HFFc6 (cell line): ENCODE measurements at regions not wholly inside any gene's neighbourhood (a gene's known extent, or its start where the extent isn't known, plus 50 kb on each side); places are given as distances from the start of the nearest gene placed in this dataset.
A peak's percentile ranks its signal among the peaks of the same experiment; 100 is the strongest.
"Not testable (repeated sequence)": the region's sequence is repeated elsewhere in the genome, so short reads cannot be mapped to it uniquely, and the experiment has no call there.

Experiments
- DNase-seq: peaks from one replicate; pipeline ENCODE4 v3.0.0-alpha.2; 2018
- H3K27ac Mint-ChIP-seq: 2 replicates; pipeline ENCODE4 v1.8.0; 2020; ENCODE audit warnings: mild to moderate bottlenecking, mixed read lengths
- H3K27me3 Mint-ChIP-seq: 2 replicates; pipeline ENCODE4 v1.8.0; 2021; ENCODE audit warnings: mild to moderate bottlenecking, moderate library complexity, mixed read lengths; ENCODE audit not compliant: insufficient read depth
- H3K36me3 Mint-ChIP-seq: 2 replicates; pipeline ENCODE4 v1.8.0; 2021; ENCODE audit warnings: low read depth, mixed read lengths
- H3K4me1 Mint-ChIP-seq: 2 replicates; pipeline ENCODE4 v1.8.0; 2020; ENCODE audit warnings: low read depth, mixed read lengths
- H3K4me3 Mint-ChIP-seq: 2 replicates; pipeline ENCODE4 v1.8.0; 2020; ENCODE audit warnings: mild to moderate bottlenecking, moderate library complexity, mixed read lengths
- H3K9me3 Mint-ChIP-seq: 2 replicates; pipeline ENCODE4 v1.8.0; 2020; ENCODE audit warnings: mild to moderate bottlenecking, mixed read lengths
- TF ChIP-seq, protein P1 (sequence below): fragments of 200-600 bp; sonication (generic); IDR thresholded peaks from 2 replicates; pipeline ENCODE4 v1.5.0; 2021; ENCODE audit warnings: antibody characterized with exemption, mild to moderate bottlenecking

GRCh38 chr11:87628026-87628580, 547.1 kb downstream of the RAB38 start:
- Mint-ChIP-seq H3K27ac (no peak overlapping the region), H3K4me1 (no peaks in the 10 kb centered on the region), H3K4me3 (no peak overlapping the region), H3K9me3 (peaks cover 6% of the 10 kb centered on the region; the same call in 1 of the 2 replicates), H3K36me3 (no peaks in the 10 kb centered on the region), H3K27me3 (no peaks in the 10 kb centered on the region; the same call in 1 of the 2 replicates)
- DNase-seq, result no peak
- TF ChIP-seq, protein P1, sequence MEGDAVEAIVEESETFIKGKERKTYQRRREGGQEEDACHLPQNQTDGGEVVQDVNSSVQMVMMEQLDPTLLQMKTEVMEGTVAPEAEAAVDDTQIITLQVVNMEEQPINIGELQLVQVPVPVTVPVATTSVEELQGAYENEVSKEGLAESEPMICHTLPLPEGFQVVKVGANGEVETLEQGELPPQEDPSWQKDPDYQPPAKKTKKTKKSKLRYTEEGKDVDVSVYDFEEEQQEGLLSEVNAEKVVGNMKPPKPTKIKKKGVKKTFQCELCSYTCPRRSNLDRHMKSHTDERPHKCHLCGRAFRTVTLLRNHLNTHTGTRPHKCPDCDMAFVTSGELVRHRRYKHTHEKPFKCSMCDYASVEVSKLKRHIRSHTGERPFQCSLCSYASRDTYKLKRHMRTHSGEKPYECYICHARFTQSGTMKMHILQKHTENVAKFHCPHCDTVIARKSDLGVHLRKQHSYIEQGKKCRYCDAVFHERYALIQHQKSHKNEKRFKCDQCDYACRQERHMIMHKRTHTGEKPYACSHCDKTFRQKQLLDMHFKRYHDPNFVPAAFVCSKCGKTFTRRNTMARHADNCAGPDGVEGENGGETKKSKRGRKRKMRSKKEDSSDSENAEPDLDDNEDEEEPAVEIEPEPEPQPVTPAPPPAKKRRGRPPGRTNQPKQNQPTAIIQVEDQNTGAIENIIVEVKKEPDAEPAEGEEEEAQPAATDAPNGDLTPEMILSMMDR, result no peak

DNA sequence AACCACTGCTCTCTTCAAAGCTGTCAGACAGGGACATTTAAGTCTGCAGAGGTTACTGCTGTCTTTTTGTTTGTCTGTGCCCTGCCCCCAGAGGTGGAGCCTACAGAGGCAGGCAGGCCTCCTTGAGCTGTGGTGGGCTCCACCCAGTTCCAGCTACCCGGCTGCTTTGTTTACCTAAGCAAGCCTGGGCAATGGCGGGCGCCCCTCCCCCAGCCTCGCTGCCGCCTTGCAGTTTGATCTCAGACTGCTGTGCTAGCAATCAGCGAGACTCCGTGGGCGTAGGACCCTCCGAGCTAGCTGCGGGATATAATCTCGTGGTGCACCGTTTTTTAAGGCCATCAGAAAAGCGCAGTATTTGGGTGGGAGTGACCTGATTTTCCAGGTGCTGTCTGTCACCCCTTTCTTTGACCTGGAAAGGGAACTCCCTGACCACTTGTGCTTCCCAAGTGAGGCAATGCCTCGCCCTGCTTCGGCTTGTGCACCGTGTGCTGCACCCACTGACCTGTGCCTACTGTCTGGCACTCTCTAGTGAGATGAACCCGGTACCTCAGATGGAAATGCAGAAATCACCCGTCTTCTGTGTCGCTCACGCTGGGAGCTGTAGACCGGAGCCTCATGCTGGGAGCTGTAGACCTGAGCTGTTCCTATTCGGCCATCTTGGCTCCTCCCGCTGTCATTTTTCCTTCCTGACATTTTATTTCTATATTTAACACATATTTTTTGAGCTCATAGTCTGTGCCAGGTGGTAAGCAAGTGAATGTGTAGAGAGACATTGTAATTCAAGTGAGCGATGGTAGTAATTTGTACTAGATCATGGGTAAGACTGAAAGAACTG, 551.5 kb downstream of the RAB38 start:
- not testable (repeated sequence) for DNase-seq, H3K27me3 Mint-ChIP-seq, H3K27ac Mint-ChIP-seq, H3K4me1 Mint-ChIP-seq, H3K36me3 Mint-ChIP-seq
- H3K4me3 Mint-ChIP-seq, result peak overlapping the region; percentile 36; the same call in 1 of the 2 replicates
- peaks cover 15% of the 10 kb centered on the region for H3K9me3 Mint-ChIP-seq

DNA sequence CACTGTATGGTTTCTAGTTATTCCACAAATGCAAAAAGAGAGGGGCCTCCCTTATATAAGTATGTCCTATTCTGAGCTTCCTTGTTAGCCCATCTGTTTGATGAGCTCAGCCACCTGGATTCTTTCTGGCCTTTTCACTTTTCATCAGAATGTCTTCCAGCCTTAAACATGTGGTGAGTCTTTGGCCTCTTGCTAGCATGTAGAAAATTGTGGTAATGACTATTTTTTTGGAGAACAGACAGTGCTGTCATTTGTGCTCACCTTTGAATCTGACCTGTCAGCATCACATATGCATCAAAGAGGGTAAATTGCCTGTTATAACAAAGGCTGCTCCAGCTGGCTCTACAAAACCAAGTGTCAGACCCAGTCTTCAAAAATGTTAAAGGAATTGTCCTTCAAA, 558.7 kb downstream of the RAB38 start:
- no peaks in the 10 kb centered on the region for H3K4me1 Mint-ChIP-seq
- no peak for DNase-seq
- no peaks in the 10 kb centered on the region for H3K36me3 Mint-ChIP-seq
- peaks cover 9% of the 10 kb centered on the region; the same call in 1 of the 2 replicates for H3K9me3 Mint-ChIP-seq
- TF ChIP-seq, protein P1, result no peak
- no peak overlapping the region for H3K27ac Mint-ChIP-seq
- H3K27me3 Mint-ChIP-seq, result no peaks in the 10 kb centered on the region; the same call in 1 of the 2 replicates
- no peak overlapping the region for H3K4me3 Mint-ChIP-seq

- H3K4me3 Mint-ChIP-seq, result no peak overlapping the region
- no peak overlapping the region for H3K27ac Mint-ChIP-seq
- no peaks in the 10 kb centered on the region for H3K4me1 Mint-ChIP-seq
- no peak for DNase-seq
- TF ChIP-seq, protein P1, result no peak
- peaks cover 4% of the 10 kb centered on the region for H3K9me3 Mint-ChIP-seq
- H3K36me3 Mint-ChIP-seq, result no peaks in the 10 kb centered on the region
- H3K27me3 Mint-ChIP-seq, result no peaks in the 10 kb centered on the region
Measured at GRCh38 chr11:87604350-87604749, 566.6 kb downstream of the TMEM135 start.

GRCh38 chr11:87603887-87604286, 566.2 kb downstream of the TMEM135 start:
- Mint-ChIP-seq H3K4me1 (no peaks in the 10 kb centered on the region), H3K36me3 (no peaks in the 10 kb centered on the region), H3K27me3 (no peaks in the 10 kb centered on the region), H3K4me3 (no peak overlapping the region), H3K9me3 (peaks cover 4% of the 10 kb centered on the region), H3K27ac (no peak overlapping the region)
- TF ChIP-seq, protein P1, result no peak
- DNase-seq, result no peak

DNA sequence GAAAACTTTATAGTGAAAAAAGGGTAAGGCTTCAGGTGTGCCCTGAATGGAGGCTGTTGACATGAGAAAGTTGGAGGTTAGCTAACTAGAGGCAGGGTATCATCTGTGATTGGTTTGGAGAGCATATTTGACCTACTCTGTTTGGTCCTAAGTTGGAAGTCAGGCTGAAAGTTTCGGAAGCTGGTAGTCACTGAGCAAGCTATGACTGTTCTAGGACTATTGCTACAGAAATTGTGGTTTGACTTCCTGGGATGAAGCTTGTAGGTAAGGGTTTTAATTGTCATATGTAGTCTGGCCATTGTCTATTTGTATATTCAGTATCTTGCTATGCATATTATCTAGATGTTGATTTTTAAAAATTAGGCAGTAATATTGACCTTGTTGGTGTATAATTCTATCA, 565.0 kb downstream of the TMEM135 start:
- H3K36me3 Mint-ChIP-seq, result no peaks in the 10 kb centered on the region
- TF ChIP-seq, protein P1, result no peak
- H3K4me3 Mint-ChIP-seq, result no peak overlapping the region
- H3K27me3 Mint-ChIP-seq, result no peaks in the 10 kb centered on the region
- peaks cover 4% of the 10 kb centered on the region for H3K9me3 Mint-ChIP-seq
- no peak for DNase-seq
- H3K27ac Mint-ChIP-seq, result no peak overlapping the region
- no peaks in the 10 kb centered on the region for H3K4me1 Mint-ChIP-seq
